ENCODE measurements at regions not wholly inside any gene's neighbourhood (a gene's known extent, or its start where the extent isn't known, plus 50 kb on each side); places are given as distances from the start of the nearest gene placed in this dataset.
"Not testable (repeated sequence)": the region's sequence is repeated elsewhere in the genome, so short reads cannot be mapped to it uniquely, and the experiment has no call there.

GRCh38 chr6:57985734-57986133 lies 668.3 kb downstream of the PRIM2 start:
- DNase-seq (ENCODE audit: low spot score), result not testable (repeated sequence)

- not testable (repeated sequence) for DNase-seq (ENCODE audit: low spot score)
Observed at GRCh38 chr6:57986584-57986983, 669.2 kb downstream of the PRIM2 start.

GRCh38 chr6:57989520-57990080 lies 672.2 kb downstream of the PRIM2 start:
- DNase-seq (ENCODE audit: low spot score), result not testable (repeated sequence)

GRCh38 chr6:57998858-57999619 lies 681.6 kb downstream of the PRIM2 start:
- not testable (repeated sequence) for DNase-seq (ENCODE audit: low spot score)

- DNase-seq (ENCODE audit: low spot score), result not testable (repeated sequence)
Observed at GRCh38 chr6:58000233-58000632, 682.8 kb downstream of the PRIM2 start.

GRCh38 chr6:58003417-58004167 lies 686.2 kb downstream of the PRIM2 start:
- not testable (repeated sequence) for DNase-seq (ENCODE audit: low spot score)

GRCh38 chr6:58007334-58008000 lies 690.0 kb downstream of the PRIM2 start:
- DNase-seq (ENCODE audit: low spot score), result peak; percentile 12

GRCh38 chr6:58008001-58008335 lies 690.5 kb downstream of the PRIM2 start:
- DNase-seq (ENCODE audit: low spot score), result not testable (repeated sequence)

- not testable (repeated sequence) for DNase-seq (ENCODE audit: low spot score)
Observed at GRCh38 chr6:58011954-58012600, 694.6 kb downstream of the PRIM2 start.

GRCh38 chr6:58016614-58017013 lies 699.2 kb downstream of the PRIM2 start:
- DNase-seq (ENCODE audit: low spot score), result not testable (repeated sequence)

- DNase-seq (ENCODE audit: low spot score), result not testable (repeated sequence)
Observed at GRCh38 chr6:58028188-58028587, 710.8 kb downstream of the PRIM2 start.

GRCh38 chr6:58038213-58038612 lies 720.8 kb downstream of the PRIM2 start:
- DNase-seq (ENCODE audit: low spot score), result not testable (repeated sequence)

GRCh38 chr6:58046584-58046983 lies 729.2 kb downstream of the PRIM2 start:
- DNase-seq (ENCODE audit: low spot score), result not testable (repeated sequence)

- not testable (repeated sequence) for DNase-seq (ENCODE audit: low spot score)
Observed at GRCh38 chr6:58047389-58047788, 730.0 kb downstream of the PRIM2 start.

GRCh38 chr6:58047865-58048264 lies 730.4 kb downstream of the PRIM2 start:
- DNase-seq (ENCODE audit: low spot score), result not testable (repeated sequence)

GRCh38 chr6:58055465-58056176 lies 738.2 kb downstream of the PRIM2 start:
- DNase-seq (ENCODE audit: low spot score), result not testable (repeated sequence)

GRCh38 chr6:58059701-58060100 lies 742.3 kb downstream of the PRIM2 start:
- peak; percentile 10 for DNase-seq (ENCODE audit: low spot score)

GRCh38 chr6:58063542-58063941 lies 746.1 kb downstream of the PRIM2 start:
- not testable (repeated sequence) for DNase-seq (ENCODE audit: low spot score)

- not testable (repeated sequence) for DNase-seq (ENCODE audit: low spot score)
Observed at GRCh38 chr6:58067867-58068548, 750.6 kb downstream of the PRIM2 start.

GRCh38 chr6:58073263-58073662 lies 755.8 kb downstream of the PRIM2 start:
- no peak for DNase-seq (ENCODE audit: low spot score)

All from AG20443 (cell line).